ENCODE measurements at regions not wholly inside any gene's neighbourhood (a gene's known extent, or its start where the extent isn't known, plus 50 kb on each side); places are given as distances from the start of the nearest gene placed in this dataset.

DNA sequence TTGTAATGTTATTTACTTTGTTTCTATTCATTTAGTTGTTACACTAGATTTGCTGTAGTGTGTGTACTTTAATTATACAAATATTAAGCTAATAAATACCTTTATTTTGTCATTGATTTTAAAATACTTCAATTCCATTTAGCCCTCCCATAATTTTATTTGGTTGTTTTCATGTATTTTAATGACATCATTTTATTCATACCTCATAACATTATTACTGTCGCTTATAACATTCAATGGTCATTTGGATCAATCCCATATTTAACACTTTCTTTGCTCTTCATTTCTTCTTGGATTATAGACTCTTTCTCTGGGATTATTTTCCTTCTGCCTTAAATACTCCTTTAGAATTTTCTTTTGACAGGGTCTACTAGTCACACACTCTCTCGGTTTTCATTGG is 86.6 kb upstream of the CAND1 start:
- TF ChIP-seq, protein P1, sequence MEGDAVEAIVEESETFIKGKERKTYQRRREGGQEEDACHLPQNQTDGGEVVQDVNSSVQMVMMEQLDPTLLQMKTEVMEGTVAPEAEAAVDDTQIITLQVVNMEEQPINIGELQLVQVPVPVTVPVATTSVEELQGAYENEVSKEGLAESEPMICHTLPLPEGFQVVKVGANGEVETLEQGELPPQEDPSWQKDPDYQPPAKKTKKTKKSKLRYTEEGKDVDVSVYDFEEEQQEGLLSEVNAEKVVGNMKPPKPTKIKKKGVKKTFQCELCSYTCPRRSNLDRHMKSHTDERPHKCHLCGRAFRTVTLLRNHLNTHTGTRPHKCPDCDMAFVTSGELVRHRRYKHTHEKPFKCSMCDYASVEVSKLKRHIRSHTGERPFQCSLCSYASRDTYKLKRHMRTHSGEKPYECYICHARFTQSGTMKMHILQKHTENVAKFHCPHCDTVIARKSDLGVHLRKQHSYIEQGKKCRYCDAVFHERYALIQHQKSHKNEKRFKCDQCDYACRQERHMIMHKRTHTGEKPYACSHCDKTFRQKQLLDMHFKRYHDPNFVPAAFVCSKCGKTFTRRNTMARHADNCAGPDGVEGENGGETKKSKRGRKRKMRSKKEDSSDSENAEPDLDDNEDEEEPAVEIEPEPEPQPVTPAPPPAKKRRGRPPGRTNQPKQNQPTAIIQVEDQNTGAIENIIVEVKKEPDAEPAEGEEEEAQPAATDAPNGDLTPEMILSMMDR (conservative IDR thresholded peaks at IDR 0.05; ENCODE audit: low read length) = no peak
- TF ChIP-seq EZH2phosphoT487 (IDR thresholded peaks at IDR 0.05; ENCODE audit: borderline replicate concordance, low read depth, low read length) = no peak
